Amniotic epithelial cell (primary cell): ENCODE measurements at regions not wholly inside any gene's neighbourhood (a gene's known extent, or its start where the extent isn't known, plus 50 kb on each side); places are given as distances from the start of the nearest gene placed in this dataset.
"Not testable (repeated sequence)": the region's sequence is repeated elsewhere in the genome, so short reads cannot be mapped to it uniquely, and the experiment has no call there.

Experiments
- DNase-seq: peaks from one replicate; pipeline ENCODE4 v3.0.0-alpha.2; 2010; ENCODE audit warnings: low read depth

DNA sequence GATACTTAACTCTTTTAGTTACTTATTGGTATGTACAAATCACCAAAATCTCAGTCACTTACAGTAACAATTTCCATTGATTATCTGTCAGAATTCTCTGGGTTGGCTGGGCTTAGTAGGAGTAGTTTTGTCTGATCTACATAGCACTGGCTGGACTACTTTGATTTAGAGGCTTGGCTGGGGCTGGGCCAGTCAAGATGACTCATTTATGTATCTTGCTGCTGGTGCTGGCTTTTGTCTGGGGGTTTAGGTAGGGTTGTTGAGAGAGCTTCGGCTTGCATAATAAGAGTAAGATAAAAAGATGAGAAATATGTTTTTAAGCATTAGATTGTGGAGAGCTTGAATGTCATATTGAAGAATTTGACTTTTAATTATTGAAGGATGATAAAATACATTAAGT is 1093.7 kb downstream of the SLC6A15 start:
- peak; percentile 93 for DNase-seq

DNA sequence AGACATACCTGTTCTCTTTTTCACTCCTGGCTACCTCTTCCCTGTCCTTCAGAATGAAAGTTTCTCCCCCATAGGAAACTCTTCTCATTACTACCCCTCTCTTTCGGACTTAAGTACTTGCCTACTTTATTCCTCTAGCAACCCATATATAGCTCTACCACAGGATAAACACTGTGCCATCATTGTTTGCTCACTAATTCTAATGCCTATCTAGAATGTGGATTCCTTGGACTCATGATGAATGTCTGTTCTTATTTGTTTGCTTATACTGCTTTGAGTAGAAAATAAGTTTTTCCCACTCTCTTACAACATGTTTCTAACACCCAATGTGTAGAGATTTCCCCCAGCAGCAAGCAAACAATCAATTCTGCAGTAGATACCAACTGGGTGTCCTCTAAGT is 1094.9 kb downstream of the SLC6A15 start:
- DNase-seq = peak; percentile 14

DNA sequence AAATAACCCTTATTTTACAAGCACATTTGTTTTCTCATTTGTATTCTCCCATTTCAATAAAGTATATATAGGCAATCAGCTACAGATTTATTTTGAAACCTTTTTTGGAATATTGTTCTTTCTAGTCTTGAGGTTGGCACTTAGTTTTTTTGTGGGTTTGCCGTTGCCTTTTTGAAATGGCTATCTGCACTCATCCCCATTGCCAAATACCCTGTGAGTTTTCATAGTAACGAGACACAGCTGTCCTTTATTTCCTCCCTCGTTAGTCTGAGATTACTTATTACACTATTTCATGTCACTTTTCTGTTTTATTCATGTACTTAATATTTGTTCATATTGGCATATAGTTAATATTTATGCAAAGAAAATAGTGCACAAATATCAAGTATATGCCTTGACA is 1104.0 kb downstream of the SLC6A15 start:
- no peak for DNase-seq

DNA sequence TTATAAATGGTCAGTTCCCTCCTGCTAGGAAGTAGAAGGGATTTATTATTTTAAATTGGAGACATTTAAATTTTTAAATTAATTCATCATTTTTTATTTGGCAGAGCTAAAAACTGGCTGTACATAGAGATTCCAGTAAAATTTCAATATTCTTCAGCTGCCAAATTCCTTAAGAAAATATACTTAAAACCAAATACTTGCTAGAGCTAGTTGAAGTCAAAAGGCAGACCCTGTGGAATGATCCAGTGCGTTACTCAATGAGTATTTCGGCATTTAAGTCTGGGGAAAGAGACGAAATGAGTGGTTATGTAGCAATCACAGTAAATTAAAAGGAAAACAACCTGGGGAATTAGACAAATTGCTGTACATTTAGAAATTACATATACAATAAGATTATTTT is 1104.7 kb downstream of the SLC6A15 start:
- DNase-seq = no peak

DNA sequence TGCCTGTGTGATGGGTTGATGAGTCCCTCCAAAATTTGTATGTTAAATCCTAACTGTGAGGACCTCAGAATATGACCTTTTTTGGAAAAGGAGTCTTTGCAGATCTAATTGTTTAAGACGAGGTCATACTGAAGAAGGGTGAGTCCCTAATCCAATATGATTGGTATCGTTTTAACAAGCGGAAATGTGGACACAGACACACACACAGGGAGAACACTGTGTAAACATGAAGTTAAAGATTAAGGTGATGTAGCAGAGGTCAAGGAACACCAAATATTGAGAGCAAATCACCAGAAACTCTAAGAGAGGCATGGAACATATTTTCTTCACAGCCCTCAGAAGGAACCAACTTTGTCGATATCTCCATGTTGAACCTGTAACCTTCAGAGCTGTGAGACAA is 1106.7 kb downstream of the SLC6A15 start:
- no peak for DNase-seq

DNA sequence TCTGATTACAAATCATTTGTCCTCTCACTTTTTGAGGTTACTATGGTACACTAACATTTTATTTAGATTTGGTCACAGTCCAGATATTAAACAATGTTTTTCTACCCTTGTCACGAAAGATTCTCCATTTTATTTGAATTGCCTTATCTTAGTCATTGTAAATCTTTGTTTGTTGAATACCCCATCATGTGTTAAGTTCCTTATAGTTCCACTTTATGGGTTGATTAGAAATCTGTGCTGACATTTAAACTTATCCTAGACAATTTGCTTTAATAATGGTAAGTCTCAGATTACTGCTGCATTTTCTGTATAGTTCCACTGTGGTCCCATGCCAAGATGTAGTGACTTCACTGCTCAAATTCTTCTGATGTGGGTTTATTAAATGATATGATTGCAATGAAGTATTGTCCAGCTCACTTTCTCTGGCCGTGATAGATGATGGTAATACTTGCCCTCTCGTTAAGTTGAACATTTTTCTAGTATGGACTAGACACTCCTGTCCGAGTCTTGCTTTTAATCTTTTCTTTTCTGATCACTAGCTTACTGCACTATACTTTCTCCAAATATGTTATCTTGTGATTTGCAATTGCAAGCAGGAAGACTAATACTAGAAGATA is 1107.3 kb downstream of the SLC6A15 start:
- no peak for DNase-seq

DNA sequence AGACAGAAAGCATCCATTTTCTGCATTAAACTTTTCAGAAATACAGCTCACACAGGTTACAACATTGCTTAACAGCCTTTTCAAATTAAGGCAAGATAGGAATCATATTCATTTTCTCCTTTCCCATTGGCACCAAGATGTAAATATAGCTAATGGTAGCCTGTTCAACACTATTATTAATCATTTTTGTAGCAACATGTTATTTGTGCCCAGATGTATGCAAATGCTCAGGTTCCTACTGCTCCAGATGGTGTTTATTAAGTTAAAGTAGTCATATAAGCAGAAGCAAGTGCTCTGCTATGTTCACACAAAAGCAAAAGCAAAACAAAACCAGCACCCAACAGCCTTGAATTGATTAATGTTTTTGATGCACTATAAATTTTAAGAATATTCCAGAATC is 1110.6 kb downstream of the SLC6A15 start:
- DNase-seq = no peak

DNA sequence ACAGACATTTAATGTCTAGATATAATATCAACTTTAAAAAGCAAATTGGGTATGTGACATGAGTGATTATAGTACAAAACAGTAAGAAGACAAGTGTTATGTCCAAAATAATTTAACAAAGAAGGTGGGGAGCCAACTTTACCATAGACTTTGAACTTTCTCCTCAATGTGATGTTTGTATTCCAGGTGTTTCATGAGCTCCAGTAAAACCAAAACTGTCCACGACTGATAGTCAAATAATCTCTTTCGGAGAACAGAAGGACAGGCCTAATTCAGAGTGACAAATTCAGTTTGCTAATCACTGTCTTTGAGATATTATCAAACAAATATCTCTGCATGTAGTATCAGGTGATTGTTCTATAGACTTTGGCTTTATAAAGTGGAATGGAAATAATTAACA is 1112.6 kb downstream of the SLC6A15 start:
- DNase-seq = no peak

DNA sequence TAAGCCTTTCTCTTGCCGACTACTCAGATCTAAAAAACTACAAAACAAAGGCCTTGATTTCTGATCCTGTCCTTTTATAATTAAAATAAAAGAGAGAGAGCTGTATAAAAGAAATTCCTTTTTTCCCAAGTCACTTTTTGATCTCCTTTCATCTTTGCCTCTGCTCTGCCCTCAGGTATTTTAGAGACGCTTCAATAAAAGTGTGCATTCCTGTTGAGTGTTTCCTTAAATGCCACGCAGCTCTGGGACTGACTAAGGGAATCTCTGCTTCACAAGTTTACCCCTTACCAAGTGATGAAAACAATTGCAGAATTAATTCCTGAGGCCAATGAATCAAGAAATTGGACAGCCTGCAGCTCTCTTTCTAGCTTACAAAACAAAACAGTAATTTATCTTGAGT is 1109.8 kb downstream of the TMTC2 start:
- no peak for DNase-seq

DNA sequence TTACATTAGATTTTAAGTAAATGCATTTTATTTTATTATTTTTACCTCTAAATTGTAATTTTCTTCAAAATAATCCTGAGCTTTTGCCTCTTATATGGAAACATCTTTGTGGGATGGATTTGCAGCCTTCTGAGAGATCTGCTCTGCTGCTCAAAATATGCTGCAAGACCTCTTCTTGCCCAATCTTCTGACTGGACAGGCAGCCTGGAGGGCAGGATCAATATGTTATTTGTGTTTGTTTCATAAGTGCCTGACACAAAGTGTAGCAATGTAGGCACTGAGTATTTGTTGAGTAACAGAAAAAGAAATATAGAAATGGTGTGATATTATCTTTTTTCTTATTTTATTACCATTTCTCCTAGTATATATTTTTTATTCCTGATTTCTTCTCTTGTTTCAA is 1106.9 kb downstream of the TMTC2 start:
- peak; percentile 36 for DNase-seq

DNA sequence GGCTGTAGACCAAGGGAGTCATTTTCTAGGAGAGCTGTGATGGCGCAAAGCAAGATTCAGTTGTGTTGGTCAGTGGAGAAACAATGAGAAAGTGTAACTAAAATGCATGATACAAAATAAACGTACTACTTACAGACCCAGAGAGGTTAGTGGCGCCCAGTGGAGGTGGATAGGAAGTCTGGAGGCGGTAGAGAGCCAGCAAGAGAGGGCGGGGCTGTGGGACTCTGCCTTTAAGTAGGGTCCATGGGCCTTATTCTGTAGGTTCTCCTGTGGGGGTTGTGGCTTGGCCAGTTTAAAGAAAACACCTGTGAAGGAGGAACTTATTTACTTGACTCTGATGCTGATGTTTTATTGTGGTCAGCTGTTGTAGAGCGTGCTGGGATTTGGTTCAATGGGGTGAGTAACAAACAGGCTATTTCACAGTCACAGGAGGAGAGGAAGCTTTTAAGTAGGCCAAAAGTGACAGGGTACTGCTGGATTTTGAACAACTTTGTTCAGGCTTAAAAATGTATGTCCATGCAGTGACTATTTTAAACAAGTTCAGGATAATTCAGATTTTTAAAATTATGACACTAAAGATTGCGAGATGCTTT is 1097.7 kb downstream of the TMTC2 start:
- DNase-seq = no peak

DNA sequence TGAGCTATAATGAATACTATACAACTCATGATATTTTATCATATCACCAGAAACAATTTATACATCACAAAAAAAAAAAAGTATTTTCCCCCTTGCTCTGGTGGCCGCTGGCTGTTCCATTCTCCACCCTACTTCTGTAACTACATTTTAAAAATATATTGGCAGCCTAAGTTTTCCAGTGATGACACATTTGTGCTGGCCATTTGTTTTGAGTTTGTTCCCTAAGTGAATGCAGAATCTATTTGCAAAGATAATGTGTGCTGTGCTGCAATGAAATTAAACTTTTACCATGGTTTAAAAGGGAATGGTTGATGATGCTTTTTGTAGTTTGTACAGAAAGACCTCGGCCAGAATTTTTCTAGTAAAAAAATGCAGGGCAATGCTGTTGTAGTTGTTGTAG is 1092.8 kb downstream of the TMTC2 start:
- no peak for DNase-seq

DNA sequence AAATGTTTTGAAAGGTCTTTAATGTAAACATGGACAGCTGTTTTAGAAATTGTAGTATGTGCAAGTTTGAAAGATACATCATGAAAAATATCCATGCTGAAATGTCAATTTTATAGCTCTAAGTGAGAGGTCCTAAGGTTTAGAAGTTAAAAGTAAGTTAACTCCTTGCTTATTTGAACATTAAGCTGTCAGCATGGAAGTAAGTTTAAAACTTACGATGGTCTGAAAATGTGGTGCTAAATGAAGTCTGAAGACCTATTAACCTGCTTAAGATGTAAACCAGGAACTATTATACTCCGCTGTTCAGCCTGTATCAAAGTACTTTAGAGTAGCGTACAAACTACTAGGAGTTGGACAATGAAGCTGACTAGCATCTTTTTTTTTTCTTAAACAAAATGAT is 1082.4 kb downstream of the TMTC2 start:
- DNase-seq = no peak

DNA sequence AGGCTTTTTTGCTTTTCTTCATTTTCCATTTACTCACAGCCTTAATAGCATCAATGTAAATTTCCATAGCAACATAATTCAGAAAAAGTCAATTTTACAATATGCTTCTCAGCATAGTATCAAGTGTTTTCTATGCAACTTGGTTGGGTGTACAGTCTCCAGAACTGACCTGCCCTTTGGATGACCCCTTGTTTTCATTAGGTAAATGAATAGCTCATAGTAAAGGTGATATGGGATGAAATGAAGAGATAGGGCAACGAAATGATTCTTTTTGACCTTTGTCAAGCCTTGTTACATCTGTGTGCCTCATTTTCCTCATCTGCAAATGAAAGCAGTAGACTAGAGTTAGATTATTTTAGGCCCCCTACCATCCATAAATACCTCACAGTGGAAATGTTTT is 1081.0 kb downstream of the TMTC2 start:
- DNase-seq = no peak

DNA sequence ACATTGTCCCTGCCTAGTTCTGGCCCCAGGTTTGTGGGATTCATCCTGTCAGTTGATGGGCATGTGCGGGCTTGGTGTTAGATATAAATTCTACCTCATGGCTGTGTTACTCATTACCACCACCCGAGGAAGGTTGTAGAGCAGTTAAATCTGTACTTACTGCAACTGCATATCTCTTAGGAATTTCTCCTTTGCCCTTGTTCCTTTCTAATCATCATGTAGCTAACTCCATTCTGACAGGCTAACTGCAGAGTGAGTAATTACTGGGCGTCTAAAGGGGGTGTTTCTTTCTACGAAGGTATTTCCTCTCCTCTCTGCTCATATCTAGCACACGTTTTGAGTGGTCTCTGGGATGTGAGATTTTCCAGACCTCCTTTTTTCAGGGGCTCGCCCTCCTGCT is 1076.7 kb downstream of the TMTC2 start:
- DNase-seq = peak; percentile 98

DNA sequence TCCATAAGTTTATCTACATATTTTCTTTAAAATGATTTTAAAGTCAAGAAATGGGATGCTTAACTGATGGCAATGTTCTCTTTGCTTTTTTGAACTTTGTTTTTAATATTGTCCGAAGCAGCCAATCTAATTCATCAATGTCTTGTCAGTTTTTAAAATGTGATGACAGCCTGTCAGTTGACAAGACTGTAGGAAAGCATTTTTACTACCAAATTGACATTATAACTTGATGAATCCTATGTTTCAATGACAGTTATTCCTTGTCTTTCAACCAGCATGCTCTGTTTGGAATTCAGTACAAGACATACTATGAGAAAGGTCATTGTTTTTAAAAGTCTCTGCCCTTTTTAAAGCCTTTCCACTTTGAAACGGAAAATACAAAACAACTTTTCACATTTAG is 1073.2 kb downstream of the TMTC2 start:
- DNase-seq = no peak

DNA sequence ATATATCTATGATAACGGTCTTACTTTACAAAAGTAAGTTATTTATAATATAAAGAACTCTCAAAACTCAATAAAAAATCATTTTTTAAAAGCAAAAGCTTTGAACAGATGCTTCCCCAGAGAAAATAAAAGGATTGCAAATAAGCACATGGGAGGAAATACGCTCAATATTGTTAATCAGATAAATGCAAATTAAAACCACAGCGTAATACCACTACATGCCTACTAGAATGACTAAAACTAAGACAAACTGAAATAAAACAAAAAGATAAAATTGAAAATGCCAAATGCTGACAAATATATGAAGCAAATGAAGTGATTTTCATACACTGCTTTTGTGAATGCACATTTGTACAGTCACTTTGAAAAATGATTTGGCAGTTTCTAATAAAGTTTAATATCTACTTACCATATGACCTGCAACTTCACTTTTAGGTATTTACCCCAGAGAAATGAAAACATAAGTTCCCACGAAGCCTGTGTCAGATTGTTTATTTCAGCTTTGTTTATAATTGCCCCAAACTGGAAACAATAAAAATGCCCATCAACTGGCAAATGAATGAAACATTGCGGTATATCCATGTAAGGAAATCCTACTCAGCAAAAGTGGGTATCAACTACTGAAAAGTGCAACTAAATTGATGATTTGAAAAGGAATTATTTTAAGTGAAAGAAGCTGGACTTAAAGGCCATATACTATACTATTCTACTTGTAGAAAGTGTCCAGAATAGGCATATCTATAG is 1072.4 kb downstream of the TMTC2 start:
- no peak for DNase-seq

DNA sequence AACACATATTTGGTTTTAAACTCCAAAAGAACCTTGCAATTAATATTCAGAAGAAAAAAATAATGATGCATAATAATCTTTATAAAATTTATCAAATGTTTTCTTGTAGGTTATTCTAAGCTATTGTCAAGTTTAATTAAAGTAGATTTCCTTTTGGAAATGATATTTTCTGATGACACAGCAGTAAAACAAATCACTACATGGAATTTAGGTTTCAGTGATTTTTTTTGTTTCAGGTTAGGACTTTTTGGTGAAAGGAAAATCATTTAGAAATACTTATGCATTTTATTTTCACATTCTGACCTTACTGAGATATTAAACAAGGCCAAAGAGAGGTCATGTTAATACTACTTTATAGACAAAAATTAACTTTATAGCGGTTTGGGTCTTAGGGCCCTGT is 1067.2 kb downstream of the TMTC2 start:
- no peak for DNase-seq

DNA sequence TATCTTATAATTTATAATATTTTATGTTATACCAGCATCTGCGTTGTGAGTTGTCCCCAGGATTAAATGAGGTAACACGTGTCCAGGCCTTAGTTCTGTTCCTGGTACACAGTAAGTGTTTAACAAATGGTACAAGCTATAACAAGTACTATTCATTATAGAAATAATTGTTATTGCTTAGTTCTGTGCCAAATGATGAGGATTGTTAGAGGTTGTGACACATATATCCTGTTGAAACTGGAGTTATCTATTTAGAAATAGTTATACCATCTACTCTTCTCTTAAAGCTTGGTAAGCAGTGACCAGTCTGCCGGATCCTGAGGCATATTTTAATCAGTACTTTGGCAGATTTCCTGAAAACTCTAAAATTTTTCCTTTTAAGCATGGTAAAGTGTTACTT is 1066.5 kb downstream of the TMTC2 start:
- no peak for DNase-seq

DNA sequence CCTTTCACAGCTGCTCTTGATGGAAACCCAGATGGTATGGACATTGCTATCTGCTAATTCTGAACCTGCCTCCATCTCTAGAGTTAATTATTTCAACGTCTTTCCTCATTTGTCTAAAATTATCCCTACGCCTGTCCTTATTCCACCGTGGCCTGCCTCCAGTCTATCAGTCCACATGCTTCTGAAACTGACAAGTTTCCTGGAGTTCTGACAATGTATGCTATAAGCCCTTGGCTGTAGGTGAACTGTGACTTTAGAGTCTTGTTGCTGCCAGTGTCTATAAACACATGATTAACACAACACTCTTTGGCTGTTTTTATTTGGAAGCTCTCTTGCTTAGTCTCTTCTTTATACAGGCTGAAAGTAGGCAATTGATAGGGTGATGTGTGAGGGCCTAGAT is 1052.9 kb downstream of the TMTC2 start:
- DNase-seq = no peak

DNA sequence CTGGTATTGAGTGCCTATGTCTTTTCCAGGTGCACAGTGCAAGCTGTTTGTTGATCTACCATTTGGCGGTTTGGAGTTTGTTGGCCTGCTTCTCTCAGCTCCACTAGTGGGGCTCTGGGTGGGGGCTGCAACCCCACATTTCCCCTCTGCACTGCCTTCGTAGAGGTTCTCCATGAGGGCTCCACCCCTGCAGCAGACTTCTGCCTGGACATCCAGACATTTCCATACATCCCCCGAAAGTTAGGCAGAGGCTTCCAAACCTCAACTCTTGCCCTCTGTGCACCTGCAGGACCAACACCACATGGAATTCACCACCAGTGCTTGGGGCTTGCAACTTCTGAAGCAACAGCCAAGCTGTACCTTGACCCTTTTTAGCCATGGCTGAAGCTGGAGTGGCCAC is 1024.1 kb downstream of the TMTC2 start:
- DNase-seq = no peak

DNA sequence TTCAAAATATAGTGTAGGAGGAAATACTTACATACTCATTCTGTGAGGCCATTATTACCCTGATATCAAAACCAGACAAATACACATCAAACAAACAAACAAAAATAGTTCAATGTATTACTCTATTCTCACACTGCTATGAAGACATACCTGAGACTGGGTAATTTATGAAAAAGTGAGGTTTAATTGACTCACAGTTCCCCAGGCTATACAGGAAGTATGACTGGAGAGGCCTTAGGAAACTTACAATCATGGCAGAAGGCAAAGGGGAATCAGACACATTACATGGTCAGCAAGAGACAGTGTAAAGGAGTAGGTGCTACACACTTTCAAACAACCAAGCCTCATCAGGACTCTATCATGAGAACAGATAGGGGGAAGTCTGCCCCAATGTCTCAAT is 1023.2 kb downstream of the TMTC2 start:
- no peak for DNase-seq

DNA sequence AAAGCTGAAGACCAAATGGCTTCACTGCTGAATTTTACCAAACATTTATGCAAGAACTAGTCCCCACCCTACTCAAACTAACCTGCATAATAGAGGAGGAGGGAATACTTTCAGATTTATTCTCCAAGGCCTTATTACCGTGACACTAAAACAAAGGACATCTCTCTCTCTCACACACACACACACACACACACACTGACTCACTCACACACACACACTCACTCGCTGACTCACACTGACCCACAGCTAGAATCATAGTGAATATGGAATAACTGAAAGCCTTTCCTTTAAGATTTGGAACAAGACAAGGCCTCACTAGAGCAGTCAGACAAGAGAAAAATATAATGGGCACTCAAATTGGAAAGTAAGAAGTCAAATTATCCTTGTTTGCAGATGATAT is 1014.1 kb downstream of the TMTC2 start:
- DNase-seq = no peak

DNA sequence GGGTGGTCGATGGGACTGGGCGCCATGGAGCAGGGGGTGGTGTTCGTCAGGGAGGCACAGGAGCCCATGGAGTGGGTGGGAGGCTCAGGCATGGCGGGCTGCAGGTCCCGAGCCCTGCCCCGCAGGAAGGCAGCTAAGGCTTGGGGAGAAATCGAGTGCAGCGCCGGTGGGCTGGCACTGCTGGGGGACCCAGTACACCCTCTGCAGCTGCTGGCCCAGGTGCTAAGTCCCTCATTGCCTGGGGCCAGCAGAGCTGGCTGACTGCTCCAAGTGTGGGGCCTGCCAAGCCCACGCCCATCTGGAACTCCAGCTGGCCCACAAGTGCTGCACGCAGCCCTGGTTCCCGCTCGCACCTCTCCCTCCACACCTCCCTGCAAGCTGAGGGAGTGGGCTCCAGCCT is 1009.6 kb downstream of the TMTC2 start:
- not testable (repeated sequence) for DNase-seq
